HG03457 (cell line): ENCODE measurements at regions not wholly inside any gene's neighbourhood (a gene's known extent, or its start where the extent isn't known, plus 50 kb on each side); places are given as distances from the start of the nearest gene placed in this dataset.

ENCODE experiments used
- ATAC-seq: cut with Tn5 transposase; IDR thresholded peaks from one replicate; pipeline ENCODE4 v1.9.1; 2021; ENCODE audit warnings: moderate number of reproducible peaks; ENCODE audit not compliant: unreplicated experiment

- ATAC-seq, result no peak
Observed at GRCh38 chr9:79233542-79233941, 338.2 kb upstream of the TLE4 start.

GRCh38 chr9:79236466-79236865, 335.3 kb upstream of the TLE4 start:
- ATAC-seq, result no peak

GRCh38 chr9:79237861-79238260, 333.9 kb upstream of the TLE4 start:
- ATAC-seq, result no peak

GRCh38 chr9:79240774-79241173, 331.0 kb upstream of the TLE4 start:
- ATAC-seq, result no peak

GRCh38 chr9:79242489-79242888, 329.3 kb upstream of the TLE4 start:
- ATAC-seq, result no peak

- ATAC-seq, result no peak
Observed at GRCh38 chr9:79246170-79246569, 325.6 kb upstream of the TLE4 start.

- no peak for ATAC-seq
Observed at GRCh38 chr9:79247021-79247420, 324.7 kb upstream of the TLE4 start.

GRCh38 chr9:79250806-79251205, 321.0 kb upstream of the TLE4 start:
- ATAC-seq, result no peak

- no peak for ATAC-seq
Observed at GRCh38 chr9:79254900-79255650, 316.7 kb upstream of the TLE4 start.

- ATAC-seq, result no peak
Observed at GRCh38 chr9:79255651-79256260, 316.0 kb upstream of the TLE4 start.

- no peak for ATAC-seq
Observed at GRCh38 chr9:79256691-79257213, 315.0 kb upstream of the TLE4 start.

- no peak for ATAC-seq
Observed at GRCh38 chr9:79257228-79257781, 314.5 kb upstream of the TLE4 start.

GRCh38 chr9:79257790-79258351, 313.9 kb upstream of the TLE4 start:
- no peak for ATAC-seq

- no peak for ATAC-seq
Observed at GRCh38 chr9:79259858-79260257, 311.9 kb upstream of the TLE4 start.

GRCh38 chr9:79263628-79264027, 308.1 kb upstream of the TLE4 start:
- ATAC-seq, result no peak

GRCh38 chr9:79264041-79264440, 307.7 kb upstream of the TLE4 start:
- no peak for ATAC-seq

- ATAC-seq, result no peak
Observed at GRCh38 chr9:79264511-79265355, 307.0 kb upstream of the TLE4 start.

GRCh38 chr9:79266986-79267385, 304.8 kb upstream of the TLE4 start:
- ATAC-seq, result no peak

- no peak for ATAC-seq
Observed at GRCh38 chr9:79268806-79269205, 303.0 kb upstream of the TLE4 start.

- ATAC-seq, result no peak
Observed at GRCh38 chr9:79273311-79273710, 298.5 kb upstream of the TLE4 start.

- ATAC-seq, result no peak
Observed at GRCh38 chr9:79279356-79279755, 292.4 kb upstream of the TLE4 start.
